Bronchial epithelial cell (primary cell): ENCODE measurements at regions not wholly inside any gene's neighbourhood (a gene's known extent, or its start where the extent isn't known, plus 50 kb on each side); places are given as distances from the start of the nearest gene placed in this dataset.
"Not testable (repeated sequence)": the region's sequence is repeated elsewhere in the genome, so short reads cannot be mapped to it uniquely, and the experiment has no call there.

Experiments
- DNase-seq: peaks from one replicate; pipeline ENCODE4 v3.0.0-alpha.2; 2010; ENCODE audit warnings: low read depth
- FAIRE-seq: peaks from 2 replicates; lab custom pipeline; 2011; peaks lifted over from hg19 to GRCh38; lab: Jason Lieb, UNC
- H3K27me3 ChIP-seq: 2 replicates; pipeline ENCODE4 v1.5.1; 2011; ENCODE audit warnings: low read length; ENCODE audit not compliant: control insufficient read depth, insufficient read depth
- H3K36me3 ChIP-seq: 2 replicates; pipeline ENCODE4 v1.5.1; 2011; ENCODE audit warnings: low read length; ENCODE audit not compliant: control insufficient read depth, insufficient read depth
- H3K4me3 ChIP-seq: 2 replicates; pipeline ENCODE4 v1.5.1; 2011; ENCODE audit warnings: mild to moderate bottlenecking, low read depth, low read length, control low read depth
- CTCF ChIP-seq: IDR thresholded peaks from 2 replicates; pipeline ENCODE4 v1.5.1; 2011; ENCODE audit warnings: mild to moderate bottlenecking, moderate library complexity, low read length, control low read depth, inconsistent platforms; ENCODE audit not compliant: insufficient read depth, severe bottlenecking

- TF ChIP-seq CTCF = no peak
- no peak for DNase-seq
- Histone ChIP-seq H3K36me3 (no peaks in the 10 kb centered on the region), H3K27me3 (no peaks in the 10 kb centered on the region), H3K4me3 (no peak overlapping the region)
- no peak for FAIRE-seq
Observed at GRCh38 chrX:76555269-76555668, 127.8 kb downstream of the MAGEE1 start.

- H3K36me3 ChIP-seq = no peaks in the 10 kb centered on the region
- FAIRE-seq (no peak), DNase-seq (peak; percentile 9)
- no peak for TF ChIP-seq CTCF
- no peaks in the 10 kb centered on the region for H3K27me3 ChIP-seq
- H3K4me3 ChIP-seq = no peak overlapping the region
Observed at GRCh38 chrX:76555816-76556215, 128.3 kb downstream of the MAGEE1 start.

GRCh38 chrX:76564842-76565241 lies 137.3 kb downstream of the MAGEE1 start:
- FAIRE-seq, H3K4me3 ChIP-seq, H3K36me3 ChIP-seq, DNase-seq, H3K27me3 ChIP-seq: not testable (repeated sequence)

GRCh38 chrX:76605390-76605789 lies 177.9 kb downstream of the MAGEE1 start:
- no peak for FAIRE-seq
- no peaks in the 10 kb centered on the region for H3K27me3 ChIP-seq
- no peaks in the 10 kb centered on the region for H3K36me3 ChIP-seq
- H3K4me3 ChIP-seq = no peak overlapping the region
- TF ChIP-seq CTCF = no peak
- no peak for DNase-seq

- TF ChIP-seq CTCF = no peak
- DNase-seq (no peak), FAIRE-seq (peak; percentile 23)
- Histone ChIP-seq H3K36me3 (no peaks in the 10 kb centered on the region), H3K4me3 (no peak overlapping the region), H3K27me3 (no peaks in the 10 kb centered on the region)
Observed at GRCh38 chrX:76617020-76617419, 189.5 kb downstream of the MAGEE1 start.

GRCh38 chrX:76643590-76643989 lies 216.1 kb downstream of the MAGEE1 start:
- no peaks in the 10 kb centered on the region for H3K27me3 ChIP-seq
- no peak for DNase-seq
- TF ChIP-seq CTCF = no peak
- no peak for FAIRE-seq
- H3K4me3 ChIP-seq = no peak overlapping the region
- no peaks in the 10 kb centered on the region for H3K36me3 ChIP-seq

GRCh38 chrX:76651369-76651768 lies 223.9 kb downstream of the MAGEE1 start:
- FAIRE-seq, H3K36me3 ChIP-seq, H3K27me3 ChIP-seq, DNase-seq, H3K4me3 ChIP-seq: not testable (repeated sequence)
